Endothelial cell (in vitro differentiated cells): ENCODE measurements at regions not wholly inside any gene's neighbourhood (a gene's known extent, or its start where the extent isn't known, plus 50 kb on each side); places are given as distances from the start of the nearest gene placed in this dataset.

ENCODE experiments used
- DNase-seq: peaks from one replicate; pipeline ENCODE4 v3.0.0; 2021; ENCODE audit warnings: low spot score
- H3K27ac Mint-ChIP-seq: one replicate; pipeline ENCODE4 v1.8.0; 2021; ENCODE audit warnings: mixed read lengths, inconsistent platforms; ENCODE audit not compliant: unreplicated experiment
- H3K27me3 Mint-ChIP-seq: one replicate; pipeline ENCODE4 v1.8.0; 2021; ENCODE audit warnings: mild to moderate bottlenecking, moderate library complexity, mixed read lengths, inconsistent platforms; ENCODE audit not compliant: unreplicated experiment
- H3K36me3 Mint-ChIP-seq: one replicate; pipeline ENCODE4 v1.8.0; 2021; ENCODE audit warnings: mild to moderate bottlenecking, low read depth, mixed read lengths, inconsistent platforms; ENCODE audit not compliant: unreplicated experiment
- H3K4me1 Mint-ChIP-seq: one replicate; pipeline ENCODE4 v1.8.0; 2021; ENCODE audit warnings: mild to moderate bottlenecking, mixed read lengths, inconsistent platforms; ENCODE audit not compliant: unreplicated experiment
- H3K4me3 Mint-ChIP-seq: one replicate; pipeline ENCODE4 v1.8.0; 2021; ENCODE audit warnings: mild to moderate bottlenecking, mixed read lengths, inconsistent platforms; ENCODE audit not compliant: unreplicated experiment
- H3K9me3 Mint-ChIP-seq: one replicate; pipeline ENCODE4 v1.8.0; 2021; ENCODE audit warnings: mixed read lengths, inconsistent platforms; ENCODE audit not compliant: unreplicated experiment
- CTCF ChIP-seq: fragments of 200-600 bp; sonication (generic); IDR thresholded peaks from one replicate; pipeline ENCODE4 v1.5.0; 2021; ENCODE audit warnings: antibody characterized with exemption; ENCODE audit not compliant: unreplicated experiment

GRCh38 chr1:70916034-70916427, 131.6 kb downstream of the PTGER3 start:
- Mint-ChIP-seq H3K36me3 (no peaks in the 10 kb centered on the region), H3K9me3 (no peaks in the 10 kb centered on the region), H3K27ac (no peak overlapping the region), H3K27me3 (no peaks in the 10 kb centered on the region), H3K4me3 (no peak overlapping the region), H3K4me1 (no peaks in the 10 kb centered on the region)
- no peak for TF ChIP-seq CTCF
- no peak for DNase-seq

GRCh38 chr1:70919706-70920323, 127.8 kb downstream of the PTGER3 start:
- no peaks in the 10 kb centered on the region for H3K36me3 Mint-ChIP-seq
- no peak for TF ChIP-seq CTCF
- H3K4me1 Mint-ChIP-seq, result no peaks in the 10 kb centered on the region
- no peak for DNase-seq
- H3K27me3 Mint-ChIP-seq, result no peaks in the 10 kb centered on the region
- H3K27ac Mint-ChIP-seq, result no peak overlapping the region
- H3K4me3 Mint-ChIP-seq, result no peak overlapping the region
- H3K9me3 Mint-ChIP-seq, result no peaks in the 10 kb centered on the region
